Iris pigment epithelial cell (primary cell): ENCODE measurements at regions not wholly inside any gene's neighbourhood (a gene's known extent, or its start where the extent isn't known, plus 50 kb on each side); places are given as distances from the start of the nearest gene placed in this dataset.
"Not testable (repeated sequence)": the region's sequence is repeated elsewhere in the genome, so short reads cannot be mapped to it uniquely, and the experiment has no call there.

Experiments
- DNase-seq: peaks from one replicate; pipeline ENCODE4 v3.0.0-alpha.2; 2011; ENCODE audit warnings: low read depth

GRCh38 chr5:44048276-44048984 is 340.8 kb downstream of the FGF10 start:
- DNase-seq = no peak

- no peak for DNase-seq
Measured at GRCh38 chr5:44046619-44047364, 342.4 kb downstream of the FGF10 start.

- DNase-seq = not testable (repeated sequence)
Measured at GRCh38 chr5:44044549-44044948, 344.7 kb downstream of the FGF10 start.

- DNase-seq = no peak
Measured at GRCh38 chr5:44028226-44028625, 361.0 kb downstream of the FGF10 start.

- no peak for DNase-seq
Measured at GRCh38 chr5:44022622-44023021, 366.6 kb downstream of the FGF10 start.

GRCh38 chr5:44011518-44011917 is 377.7 kb downstream of the FGF10 start:
- DNase-seq = no peak

- peak; percentile 7 for DNase-seq
Measured at GRCh38 chr5:44002381-44002901, 386.8 kb downstream of the FGF10 start.

- DNase-seq = no peak
Measured at GRCh38 chr5:44001675-44002380, 387.4 kb downstream of the FGF10 start.

GRCh38 chr5:44001236-44001635 is 388.0 kb downstream of the FGF10 start:
- no peak for DNase-seq

- peak; percentile 1 for DNase-seq
Measured at GRCh38 chr5:43997647-43998272, 391.5 kb downstream of the FGF10 start.

GRCh38 chr5:43996221-43996620 is 393.0 kb downstream of the FGF10 start:
- no peak for DNase-seq

GRCh38 chr5:43994352-43994708 is 391.4 kb downstream of the NNT start:
- DNase-seq = no peak

- no peak for DNase-seq
Measured at GRCh38 chr5:43993634-43994351, 390.8 kb downstream of the NNT start.

- no peak for DNase-seq
Measured at GRCh38 chr5:43985411-43985810, 382.4 kb downstream of the NNT start.

GRCh38 chr5:43981556-43981955 is 378.6 kb downstream of the NNT start:
- no peak for DNase-seq

GRCh38 chr5:43973908-43974307 is 370.9 kb downstream of the NNT start:
- no peak for DNase-seq

GRCh38 chr5:43973318-43973717 is 370.3 kb downstream of the NNT start:
- peak; percentile 6 for DNase-seq

GRCh38 chr5:43967165-43967564 is 364.2 kb downstream of the NNT start:
- DNase-seq = no peak

- DNase-seq = no peak
Measured at GRCh38 chr5:43959144-43959543, 356.2 kb downstream of the NNT start.

GRCh38 chr5:43947935-43948334 is 345.0 kb downstream of the NNT start:
- DNase-seq = no peak

- DNase-seq = no peak
Measured at GRCh38 chr5:43941806-43942205, 338.8 kb downstream of the NNT start.

GRCh38 chr5:43940562-43940961 is 337.6 kb downstream of the NNT start:
- DNase-seq = no peak
